ENCODE measurements at regions not wholly inside any gene's neighbourhood (a gene's known extent, or its start where the extent isn't known, plus 50 kb on each side); places are given as distances from the start of the nearest gene placed in this dataset.

- no peak overlapping the region for H2BK5ac ChIP-seq (ENCODE audit: insufficient read length, low read length)
- Mint-ChIP-seq H3K27ac (no peak overlapping the region), H3K4me1 (peaks cover 35% of the 10 kb centered on the region in 2 experiments), H3K4me3 (no peak overlapping the region), H3K36me3 (ENCODE audit: insufficient read depth in 1 of 3, low read depth in 3 of 3) (no peaks in the 10 kb centered on the region), H3K27me3 (ENCODE audit: low read depth) (peaks cover 5% of the 10 kb centered on the region), H3K9me3 (no peaks in the 10 kb centered on the region)
- no peak for DNase-seq
- H2BK20ac ChIP-seq (ENCODE audit: low read depth, low read length, poor library complexity, severe bottlenecking): no peak overlapping the region
- H3K4ac ChIP-seq (ENCODE audit: low read depth, low read length): no peak overlapping the region
- H3K27me3 ChIP-seq (ENCODE audit: insufficient read depth, low read length): no peaks in the 10 kb centered on the region; the same call in 1 of the 2 replicates
- H2AK5ac ChIP-seq (ENCODE audit: insufficient read length, low read length): no peak overlapping the region
- H2AFZ ChIP-seq (ENCODE audit: low read length): no peak overlapping the region
- H3K9ac ChIP-seq (ENCODE audit: extremely low read depth, insufficient read length, low read length): no peak overlapping the region
- H3K9me3 ChIP-seq (ENCODE audit: control insufficient read depth, low read depth, low read length): no peaks in the 10 kb centered on the region
- no peak overlapping the region for H2BK15ac ChIP-seq (ENCODE audit: low read depth, low read length)
- H3K79me1 ChIP-seq (ENCODE audit: insufficient read depth, low read depth, low read length, poor library complexity, severe bottlenecking): no peaks in the 10 kb centered on the region
- no peak overlapping the region for H3K27ac ChIP-seq (ENCODE audit: insufficient read length, low read depth, low read length)
- no peak overlapping the region for H4K5ac ChIP-seq (ENCODE audit: insufficient read length, low read depth, low read length)
- H3K4me2 ChIP-seq (ENCODE audit: insufficient read depth, insufficient read length, low read length): no peak overlapping the region
- no peak overlapping the region for H3K18ac ChIP-seq (ENCODE audit: insufficient read length, low read depth, low read length)
- no peaks in the 10 kb centered on the region for H4K20me1 ChIP-seq (ENCODE audit: control insufficient read depth, insufficient read depth, insufficient read length)
- H4K91ac ChIP-seq (ENCODE audit: insufficient read length, low read depth, low read length): no peak overlapping the region
- no peak overlapping the region for H2BK12ac ChIP-seq (ENCODE audit: insufficient read length, low read depth, low read length)
- no peak overlapping the region for H2BK120ac ChIP-seq (ENCODE audit: low read depth, low read length, poor library complexity, severe bottlenecking)
- H3K79me2 ChIP-seq (ENCODE audit: insufficient read depth, low read length): no peaks in the 10 kb centered on the region
- H4K8ac ChIP-seq (replicated peaks; ENCODE audit: insufficient read length, low read depth, low read length): no peak overlapping the region
- H3K23me2 ChIP-seq (ENCODE audit: insufficient read length, low read depth, low read length, poor library complexity, severe bottlenecking): no peaks in the 10 kb centered on the region
- no peak overlapping the region for H3K23ac ChIP-seq (ENCODE audit: insufficient read length, low read depth, low read length)
- no peak overlapping the region for H3K56ac ChIP-seq (ENCODE audit: insufficient read length, low read depth, low read length)
- H3T11ph ChIP-seq (ENCODE audit: low read length): no peak overlapping the region
- H3K4me1 ChIP-seq (ENCODE audit: insufficient read depth, low read length): peaks cover 3% of the 10 kb centered on the region; the same call in 1 of the 2 replicates
- no peak for TF ChIP-seq CTCF (conservative IDR thresholded peaks at IDR 0.05)
- H3K14ac ChIP-seq (ENCODE audit: insufficient read depth, low read length): no peak overlapping the region
- WGBS (ENCODE audit: extremely low coverage, insufficient read length, low lambda C conversion rate): no CpG with 5 or more reads among the region's 5 CpGs
Measured at GRCh38 chr2:234165421-234165820, 114.9 kb downstream of the SPP2 start.

Data from H9 (cell line).